NB4 (cell line): ENCODE measurements at regions not wholly inside any gene's neighbourhood (a gene's known extent, or its start where the extent isn't known, plus 50 kb on each side); places are given as distances from the start of the nearest gene placed in this dataset.

Source experiments
- MYC ChIP-seq: IDR thresholded peaks from 2 replicates; pipeline ENCODE4 v1.6.1; 2011; ENCODE audit warnings: low read depth, low read length
- POLR2A ChIP-seq: IDR thresholded peaks from 2 replicates; pipeline ENCODE4 v1.6.1; 2011; ENCODE audit warnings: mild to moderate bottlenecking; ENCODE audit not compliant: insufficient read length; ENCODE audit errors: extremely low read depth
- TF ChIP-seq, protein P1 (sequence below): IDR thresholded peaks from one replicate; pipeline ENCODE4 v1.5.1; 2012; ENCODE audit warnings: low read depth, low read length
- TF ChIP-seq, protein P2 (sequence below): IDR thresholded peaks from 2 replicates; pipeline ENCODE4 v1.6.1; 2011; ENCODE audit warnings: low read depth, low read length

DNA sequence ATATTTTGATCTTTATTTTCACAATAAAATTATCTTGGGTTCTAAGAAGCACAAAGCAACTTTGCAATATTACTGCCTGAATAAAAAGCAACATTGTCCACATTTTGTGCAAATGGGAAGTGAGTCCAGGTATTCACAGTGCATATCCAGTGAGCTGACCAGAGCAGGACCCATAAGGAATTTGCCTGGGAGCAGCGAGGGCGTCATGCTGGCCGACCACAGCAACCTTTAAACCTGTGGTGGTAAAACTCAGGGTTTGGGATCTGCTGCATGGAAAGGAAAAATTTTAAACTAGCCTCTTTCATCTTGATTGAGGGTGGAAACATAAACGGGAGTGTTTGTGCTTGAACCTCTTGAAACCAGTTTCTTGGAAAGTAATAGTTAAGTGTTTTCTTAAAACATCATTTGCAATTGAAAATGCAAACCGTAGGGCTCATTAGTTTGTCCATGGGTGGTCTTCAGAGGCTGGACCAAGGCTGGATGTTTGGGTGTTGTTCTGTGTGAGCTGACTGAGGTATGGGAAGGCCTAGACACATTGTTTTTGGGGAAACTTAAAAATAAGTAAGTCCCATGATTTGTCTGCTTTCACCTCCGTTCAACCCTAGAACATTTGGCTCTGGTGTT lies 85.0 kb upstream of the ANKH start:
- TF ChIP-seq, protein P1, sequence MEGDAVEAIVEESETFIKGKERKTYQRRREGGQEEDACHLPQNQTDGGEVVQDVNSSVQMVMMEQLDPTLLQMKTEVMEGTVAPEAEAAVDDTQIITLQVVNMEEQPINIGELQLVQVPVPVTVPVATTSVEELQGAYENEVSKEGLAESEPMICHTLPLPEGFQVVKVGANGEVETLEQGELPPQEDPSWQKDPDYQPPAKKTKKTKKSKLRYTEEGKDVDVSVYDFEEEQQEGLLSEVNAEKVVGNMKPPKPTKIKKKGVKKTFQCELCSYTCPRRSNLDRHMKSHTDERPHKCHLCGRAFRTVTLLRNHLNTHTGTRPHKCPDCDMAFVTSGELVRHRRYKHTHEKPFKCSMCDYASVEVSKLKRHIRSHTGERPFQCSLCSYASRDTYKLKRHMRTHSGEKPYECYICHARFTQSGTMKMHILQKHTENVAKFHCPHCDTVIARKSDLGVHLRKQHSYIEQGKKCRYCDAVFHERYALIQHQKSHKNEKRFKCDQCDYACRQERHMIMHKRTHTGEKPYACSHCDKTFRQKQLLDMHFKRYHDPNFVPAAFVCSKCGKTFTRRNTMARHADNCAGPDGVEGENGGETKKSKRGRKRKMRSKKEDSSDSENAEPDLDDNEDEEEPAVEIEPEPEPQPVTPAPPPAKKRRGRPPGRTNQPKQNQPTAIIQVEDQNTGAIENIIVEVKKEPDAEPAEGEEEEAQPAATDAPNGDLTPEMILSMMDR = no peak
- TF ChIP-seq POLR2A = no peak
- no peak for TF ChIP-seq MYC
- TF ChIP-seq, protein P2, sequence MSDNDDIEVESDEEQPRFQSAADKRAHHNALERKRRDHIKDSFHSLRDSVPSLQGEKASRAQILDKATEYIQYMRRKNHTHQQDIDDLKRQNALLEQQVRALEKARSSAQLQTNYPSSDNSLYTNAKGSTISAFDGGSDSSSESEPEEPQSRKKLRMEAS = no peak
